ENCODE measurements at regions not wholly inside any gene's neighbourhood (a gene's known extent, or its start where the extent isn't known, plus 50 kb on each side); places are given as distances from the start of the nearest gene placed in this dataset.
A peak's percentile ranks its signal among the peaks of the same experiment; 100 is the strongest.

- TF ChIP-seq CTCF (conservative IDR thresholded peaks at IDR 0.05; ENCODE audit: low read depth, low read length), result no peak
- no peaks in the 10 kb centered on the region for H3K79me2 ChIP-seq (ENCODE audit: insufficient read depth, low read depth)
- H3K27me3 ChIP-seq (ENCODE audit: insufficient read depth, low read depth), result no peaks in the 10 kb centered on the region
- H3K36me3 ChIP-seq (ENCODE audit: insufficient read depth), result no peaks in the 10 kb centered on the region
- H3K4me3 ChIP-seq (IDR thresholded peaks at IDR 0.05; ENCODE audit: insufficient read depth, low read depth, low read length), result no peak overlapping the region
- H3K9ac ChIP-seq, result no peak overlapping the region
- H3K27ac ChIP-seq, result no peak overlapping the region; the same call in 1 of the 2 replicates
- peak overlapping the region; percentile 34; the same call in 1 of the 2 replicates for H3K4me2 ChIP-seq
- H3K4me1 ChIP-seq (ENCODE audit: low read depth, poor library complexity, severe bottlenecking), result peaks cover 23% of the 10 kb centered on the region
- no peaks in the 10 kb centered on the region for H4K20me1 ChIP-seq (ENCODE audit: insufficient read depth)
- H2AFZ ChIP-seq (ENCODE audit: low read depth), result no peak overlapping the region; the same call in 1 of the 2 replicates
Measured at GRCh38 chr13:39269004-39269403, 230.7 kb downstream of the NHLRC3 start.

- no peaks in the 10 kb centered on the region for H3K27me3 ChIP-seq (ENCODE audit: insufficient read depth, low read depth)
- H3K4me1 ChIP-seq (ENCODE audit: low read depth, poor library complexity, severe bottlenecking), result peaks cover 23% of the 10 kb centered on the region
- no peak overlapping the region for H3K4me3 ChIP-seq (IDR thresholded peaks at IDR 0.05; ENCODE audit: insufficient read depth, low read depth, low read length)
- no peak overlapping the region for H3K9ac ChIP-seq
- no peaks in the 10 kb centered on the region for H4K20me1 ChIP-seq (ENCODE audit: insufficient read depth)
- no peak overlapping the region for H3K27ac ChIP-seq
- no peak for TF ChIP-seq CTCF (conservative IDR thresholded peaks at IDR 0.05; ENCODE audit: low read depth, low read length)
- H3K4me2 ChIP-seq, result no peak overlapping the region
- no peaks in the 10 kb centered on the region for H3K36me3 ChIP-seq (ENCODE audit: insufficient read depth)
- no peaks in the 10 kb centered on the region for H3K79me2 ChIP-seq (ENCODE audit: insufficient read depth, low read depth)
- H2AFZ ChIP-seq (ENCODE audit: low read depth), result no peak overlapping the region
Measured at GRCh38 chr13:39269411-39269810, 231.2 kb downstream of the NHLRC3 start.

- Histone ChIP-seq H3K4me3 (IDR thresholded peaks at IDR 0.05; ENCODE audit: insufficient read depth, low read depth, low read length) (no peak overlapping the region), H3K27me3 (ENCODE audit: insufficient read depth, low read depth) (no peaks in the 10 kb centered on the region), H4K20me1 (ENCODE audit: insufficient read depth) (no peaks in the 10 kb centered on the region), H3K79me2 (ENCODE audit: insufficient read depth, low read depth) (no peaks in the 10 kb centered on the region), H3K4me2 (no peak overlapping the region), H3K9ac (no peak overlapping the region), H2AFZ (ENCODE audit: low read depth) (no peak overlapping the region), H3K4me1 (ENCODE audit: low read depth, poor library complexity, severe bottlenecking) (peaks cover 17% of the 10 kb centered on the region), H3K27ac (no peak overlapping the region), H3K36me3 (ENCODE audit: insufficient read depth) (no peaks in the 10 kb centered on the region)
- no peak for TF ChIP-seq CTCF (conservative IDR thresholded peaks at IDR 0.05; ENCODE audit: low read depth, low read length)
Measured at GRCh38 chr13:39272994-39273393, 234.7 kb downstream of the NHLRC3 start.

GRCh38 chr13:39273953-39274738, 235.9 kb downstream of the NHLRC3 start:
- Histone ChIP-seq H3K4me3 (IDR thresholded peaks at IDR 0.05; ENCODE audit: insufficient read depth, low read depth, low read length) (no peak overlapping the region), H3K79me2 (ENCODE audit: insufficient read depth, low read depth) (no peaks in the 10 kb centered on the region), H3K4me2 (no peak overlapping the region), H3K4me1 (ENCODE audit: low read depth, poor library complexity, severe bottlenecking) (peaks cover 5% of the 10 kb centered on the region), H3K27me3 (ENCODE audit: insufficient read depth, low read depth) (no peaks in the 10 kb centered on the region), H3K36me3 (ENCODE audit: insufficient read depth) (no peaks in the 10 kb centered on the region), H3K27ac (no peak overlapping the region), H4K20me1 (ENCODE audit: insufficient read depth) (no peaks in the 10 kb centered on the region), H3K9ac (no peak overlapping the region), H2AFZ (ENCODE audit: low read depth) (no peak overlapping the region)
- no peak for TF ChIP-seq CTCF (conservative IDR thresholded peaks at IDR 0.05; ENCODE audit: low read depth, low read length)

All from KMS-11 (cell line).